NCI-H460 (cell line): ENCODE measurements at regions not wholly inside any gene's neighbourhood (a gene's known extent, or its start where the extent isn't known, plus 50 kb on each side); places are given as distances from the start of the nearest gene placed in this dataset.
"Not testable (repeated sequence)": the region's sequence is repeated elsewhere in the genome, so short reads cannot be mapped to it uniquely, and the experiment has no call there.

Source experiments
- DNase-seq: peaks from one replicate; pipeline ENCODE4 v3.0.0-alpha.2; 2016; ENCODE audit warnings: low read depth; ENCODE audit errors: extremely low read depth

- DNase-seq: no peak
Observed at GRCh38 chr2:67755156-67755882, 307.5 kb downstream of the C1D start.

GRCh38 chr2:67760995-67761394, 301.8 kb downstream of the C1D start:
- no peak for DNase-seq

- no peak for DNase-seq
Observed at GRCh38 chr2:67771380-67771779, 291.4 kb downstream of the C1D start.

- no peak for DNase-seq
Observed at GRCh38 chr2:67772216-67773170, 290.3 kb downstream of the C1D start.

- no peak for DNase-seq
Observed at GRCh38 chr2:67773851-67774250, 289.0 kb downstream of the C1D start.

- DNase-seq: no peak
Observed at GRCh38 chr2:67776276-67776675, 286.5 kb downstream of the C1D start.

- no peak for DNase-seq
Observed at GRCh38 chr2:67777010-67777409, 285.8 kb downstream of the C1D start.

- no peak for DNase-seq
Observed at GRCh38 chr2:67777836-67778429, 284.9 kb downstream of the C1D start.

GRCh38 chr2:67780841-67781240, 282.0 kb downstream of the C1D start:
- not testable (repeated sequence) for DNase-seq

GRCh38 chr2:67782443-67782842, 280.4 kb downstream of the C1D start:
- DNase-seq: no peak

GRCh38 chr2:67783026-67783425, 279.8 kb downstream of the C1D start:
- no peak for DNase-seq

GRCh38 chr2:67790622-67791021, 272.2 kb downstream of the C1D start:
- no peak for DNase-seq

- DNase-seq: no peak
Observed at GRCh38 chr2:67792191-67792590, 270.6 kb downstream of the C1D start.

- DNase-seq: no peak
Observed at GRCh38 chr2:67792681-67793091, 270.1 kb downstream of the C1D start.

- DNase-seq: no peak
Observed at GRCh38 chr2:67797801-67798540, 264.8 kb downstream of the C1D start.

- DNase-seq: no peak
Observed at GRCh38 chr2:67798541-67799160, 264.2 kb downstream of the C1D start.

- DNase-seq: no peak
Observed at GRCh38 chr2:67799886-67800285, 262.9 kb downstream of the C1D start.

- DNase-seq: no peak
Observed at GRCh38 chr2:67802291-67802690, 260.5 kb downstream of the C1D start.

- DNase-seq: no peak
Observed at GRCh38 chr2:67802824-67803223, 260.0 kb downstream of the C1D start.

GRCh38 chr2:67806816-67807215, 256.0 kb downstream of the C1D start:
- DNase-seq: no peak
